ENCODE measurements at regions not wholly inside any gene's neighbourhood (a gene's known extent, or its start where the extent isn't known, plus 50 kb on each side); places are given as distances from the start of the nearest gene placed in this dataset.
"Not testable (repeated sequence)": the region's sequence is repeated elsewhere in the genome, so short reads cannot be mapped to it uniquely, and the experiment has no call there.

- no peaks in the 10 kb centered on the region for H3K36me3 Mint-ChIP-seq (ENCODE audit: insufficient read depth)
- H3K27me3 Mint-ChIP-seq (ENCODE audit: low read depth): no peaks in the 10 kb centered on the region
- H3K4me3 Mint-ChIP-seq: no peak overlapping the region
- ATAC-seq (no peak), DNase-seq (no peak)
- no peaks in the 10 kb centered on the region for H3K4me1 Mint-ChIP-seq (ENCODE audit: low read depth)
- no peaks in the 10 kb centered on the region for H3K9me3 Mint-ChIP-seq
Measured at GRCh38 chr2:167686691-167687090, 560.7 kb downstream of the STK39 start.

DNA sequence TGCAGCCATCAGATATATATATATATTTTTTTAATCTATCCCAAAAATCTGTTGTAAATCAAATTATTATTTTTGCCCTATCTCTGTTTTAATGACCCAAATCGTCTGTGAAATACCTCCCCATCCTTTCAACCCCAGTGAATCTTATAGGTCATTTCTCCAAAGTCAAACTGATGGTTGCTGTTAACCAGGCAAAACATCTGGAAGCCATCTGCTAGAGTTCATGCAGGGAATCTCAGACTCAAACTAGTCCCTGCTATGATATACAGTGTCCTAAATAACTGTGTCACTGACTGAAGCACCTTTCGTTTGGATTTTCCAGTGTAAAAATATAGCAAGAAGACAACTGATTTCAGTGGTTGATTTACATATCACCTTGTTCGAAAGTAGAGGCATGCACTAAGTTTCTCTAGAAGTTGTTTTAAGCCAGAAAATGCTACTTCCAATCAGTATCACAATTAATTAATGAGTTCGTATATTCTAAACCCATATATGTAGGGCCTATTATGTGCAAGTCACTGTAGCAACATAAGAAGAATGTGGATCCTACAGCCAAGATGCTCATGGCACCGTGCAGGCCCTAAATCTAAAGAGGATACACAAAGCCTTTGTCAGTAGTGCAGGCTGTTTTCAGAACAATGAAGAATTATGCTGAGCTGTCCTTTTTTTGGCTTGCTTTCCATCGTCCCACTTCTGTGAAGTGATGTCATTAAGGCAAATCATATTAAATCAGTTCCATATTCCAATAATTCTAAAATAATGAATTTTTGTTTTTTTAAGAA lies 566.0 kb downstream of the STK39 start:
- Mint-ChIP-seq H3K4me1 (ENCODE audit: low read depth) (no peaks in the 10 kb centered on the region), H3K4me3 (no peak overlapping the region), H3K27me3 (ENCODE audit: low read depth) (no peaks in the 10 kb centered on the region), H3K36me3 (ENCODE audit: insufficient read depth) (no peaks in the 10 kb centered on the region), H3K9me3 (no peaks in the 10 kb centered on the region)
- ATAC-seq (no peak), DNase-seq (no peak)

DNA sequence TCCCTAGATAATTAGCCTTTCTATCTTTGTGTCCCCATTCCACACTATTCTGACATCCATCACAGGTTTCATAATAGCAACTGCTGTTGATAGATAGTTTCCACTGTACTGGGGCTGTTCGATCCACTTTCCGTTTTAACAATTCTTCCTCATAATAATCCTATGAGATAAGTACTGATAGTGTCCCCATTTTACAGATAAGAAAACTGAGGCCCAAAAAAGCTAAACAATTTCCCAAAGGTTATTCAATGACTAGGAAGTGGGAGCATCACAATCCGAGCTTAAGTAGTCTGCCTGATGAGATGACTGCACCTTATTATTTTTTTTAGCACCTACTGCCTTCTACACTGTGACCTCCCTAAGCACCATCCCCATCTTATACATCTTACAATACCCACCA lies 569.2 kb downstream of the STK39 start:
- Mint-ChIP-seq H3K36me3 (ENCODE audit: insufficient read depth) (no peaks in the 10 kb centered on the region), H3K4me1 (ENCODE audit: low read depth) (no peaks in the 10 kb centered on the region), H3K4me3 (no peak overlapping the region), H3K27me3 (ENCODE audit: low read depth) (no peaks in the 10 kb centered on the region), H3K9me3 (no peaks in the 10 kb centered on the region)
- ATAC-seq (no peak), DNase-seq (no peak)

- Mint-ChIP-seq H3K36me3 (ENCODE audit: insufficient read depth) (no peaks in the 10 kb centered on the region), H3K27me3 (ENCODE audit: low read depth) (no peaks in the 10 kb centered on the region), H3K4me3 (no peak overlapping the region), H3K4me1 (ENCODE audit: low read depth) (no peaks in the 10 kb centered on the region), H3K9me3 (peaks cover 6% of the 10 kb centered on the region)
- no peak for DNase-seq
- no peak for ATAC-seq
Measured at GRCh38 chr2:167675906-167676305, 571.5 kb downstream of the STK39 start.

GRCh38 chr2:167670588-167670987 lies 576.8 kb downstream of the STK39 start:
- DNase-seq: no peak

GRCh38 chr2:167653131-167653530 lies 594.3 kb downstream of the STK39 start:
- ATAC-seq (no peak), DNase-seq (no peak)
- Mint-ChIP-seq H3K9me3 (peaks cover 3% of the 10 kb centered on the region), H3K36me3 (ENCODE audit: insufficient read depth) (no peaks in the 10 kb centered on the region), H3K4me3 (no peak overlapping the region), H3K27me3 (ENCODE audit: low read depth) (no peaks in the 10 kb centered on the region), H3K4me1 (ENCODE audit: low read depth) (no peaks in the 10 kb centered on the region)

More at GRCh38 chr2:167670588-167670987, 576.8 kb downstream of the STK39 start:
- Mint-ChIP-seq H3K27me3 (ENCODE audit: low read depth) (peaks cover 2% of the 10 kb centered on the region), H3K4me3 (no peak overlapping the region), H3K4me1 (ENCODE audit: low read depth) (no peaks in the 10 kb centered on the region), H3K9me3 (peaks cover 25% of the 10 kb centered on the region), H3K36me3 (ENCODE audit: insufficient read depth) (no peaks in the 10 kb centered on the region)
- ATAC-seq: no peak

- ATAC-seq: no peak
- no peaks in the 10 kb centered on the region for H3K27me3 Mint-ChIP-seq (ENCODE audit: low read depth)
Measured at GRCh38 chr2:167652401-167652800, 595.0 kb downstream of the STK39 start.

DNA sequence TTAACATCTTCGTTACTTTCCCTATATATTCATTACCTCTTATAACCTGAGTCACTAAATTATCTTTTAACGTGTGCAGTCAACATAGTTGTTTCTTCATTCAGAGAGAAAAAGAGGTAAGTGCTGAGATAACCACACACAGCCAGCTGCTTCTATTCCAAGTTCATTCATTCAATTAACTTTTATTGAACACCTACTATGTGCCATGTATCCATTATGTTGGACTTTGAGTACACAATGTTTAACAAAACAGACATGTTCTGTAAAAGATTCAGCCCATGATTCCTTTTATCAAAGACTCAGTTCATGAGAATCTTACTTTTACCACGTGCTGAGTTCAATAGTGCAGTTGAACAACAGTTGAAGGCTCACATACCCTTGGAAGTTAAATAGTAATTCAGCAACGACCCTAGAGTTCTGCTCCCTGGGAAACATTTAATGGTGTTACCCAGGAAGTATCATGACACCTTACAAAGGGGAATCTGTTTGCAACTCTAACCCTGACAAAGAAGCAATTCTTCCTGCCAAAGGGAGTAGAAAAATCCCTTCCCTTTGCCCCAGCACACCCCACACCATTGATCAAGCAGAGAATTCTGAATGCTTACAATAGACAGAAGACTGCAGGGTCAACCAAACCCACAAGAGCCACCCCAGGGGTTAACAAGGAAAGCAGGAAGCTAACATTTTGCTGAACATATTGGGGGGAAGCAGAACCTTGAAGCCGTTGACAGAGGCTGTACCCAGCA lies 595.8 kb downstream of the STK39 start:
- no peaks in the 10 kb centered on the region for H3K27me3 Mint-ChIP-seq (ENCODE audit: low read depth)
- ATAC-seq (no peak), DNase-seq (no peak)
- H3K4me1 Mint-ChIP-seq (ENCODE audit: low read depth): no peaks in the 10 kb centered on the region
- H3K4me3 Mint-ChIP-seq: no peak overlapping the region
- H3K9me3 Mint-ChIP-seq: peaks cover 3% of the 10 kb centered on the region
- H3K36me3 Mint-ChIP-seq (ENCODE audit: insufficient read depth): no peaks in the 10 kb centered on the region

More at GRCh38 chr2:167652401-167652800, 595.0 kb downstream of the STK39 start:
- no peak for DNase-seq
- Mint-ChIP-seq H3K9me3 (peaks cover 3% of the 10 kb centered on the region), H3K4me3 (no peak overlapping the region), H3K4me1 (ENCODE audit: low read depth) (no peaks in the 10 kb centered on the region), H3K36me3 (ENCODE audit: insufficient read depth) (no peaks in the 10 kb centered on the region)

GRCh38 chr2:167646557-167646956 lies 600.8 kb downstream of the STK39 start:
- no peaks in the 10 kb centered on the region for H3K36me3 Mint-ChIP-seq (ENCODE audit: insufficient read depth)
- no peak for ATAC-seq
- no peak overlapping the region for H3K4me3 Mint-ChIP-seq
- DNase-seq: no peak
- no peaks in the 10 kb centered on the region for H3K27me3 Mint-ChIP-seq (ENCODE audit: low read depth)
- no peaks in the 10 kb centered on the region for H3K4me1 Mint-ChIP-seq (ENCODE audit: low read depth)
- H3K9me3 Mint-ChIP-seq: peaks cover 3% of the 10 kb centered on the region

- DNase-seq (no peak), ATAC-seq (no peak)
- no peaks in the 10 kb centered on the region for H3K36me3 Mint-ChIP-seq (ENCODE audit: insufficient read depth)
- no peak overlapping the region for H3K4me3 Mint-ChIP-seq
- no peaks in the 10 kb centered on the region for H3K27me3 Mint-ChIP-seq (ENCODE audit: low read depth)
- no peaks in the 10 kb centered on the region for H3K4me1 Mint-ChIP-seq (ENCODE audit: low read depth)
- peaks cover 4% of the 10 kb centered on the region for H3K9me3 Mint-ChIP-seq
Measured at GRCh38 chr2:167640096-167640495, 607.3 kb downstream of the STK39 start.

DNA sequence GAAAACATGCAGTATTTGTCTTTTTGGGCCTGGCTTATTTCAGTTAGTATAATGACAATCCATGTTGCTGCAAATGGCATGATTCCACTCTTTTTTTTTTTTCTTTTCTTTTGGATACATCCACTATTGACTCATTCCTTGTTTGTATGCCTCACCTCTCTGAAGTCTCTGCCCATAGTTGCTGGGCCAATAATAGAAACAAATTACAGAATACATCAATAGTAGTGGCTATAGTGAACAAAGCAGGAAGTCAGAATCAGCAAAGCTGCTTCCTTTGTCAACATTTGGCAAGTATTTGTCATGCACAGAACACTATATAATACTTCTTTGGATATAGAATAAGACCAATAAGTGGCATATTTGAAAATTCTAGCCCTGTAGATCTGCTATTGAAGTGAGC lies 609.7 kb downstream of the STK39 start:
- Mint-ChIP-seq H3K27me3 (ENCODE audit: low read depth) (no peaks in the 10 kb centered on the region), H3K4me3 (no peak overlapping the region), H3K36me3 (ENCODE audit: insufficient read depth) (no peaks in the 10 kb centered on the region), H3K9me3 (peaks cover 5% of the 10 kb centered on the region), H3K4me1 (ENCODE audit: low read depth) (no peaks in the 10 kb centered on the region)
- ATAC-seq (no peak), DNase-seq (no peak)

DNA sequence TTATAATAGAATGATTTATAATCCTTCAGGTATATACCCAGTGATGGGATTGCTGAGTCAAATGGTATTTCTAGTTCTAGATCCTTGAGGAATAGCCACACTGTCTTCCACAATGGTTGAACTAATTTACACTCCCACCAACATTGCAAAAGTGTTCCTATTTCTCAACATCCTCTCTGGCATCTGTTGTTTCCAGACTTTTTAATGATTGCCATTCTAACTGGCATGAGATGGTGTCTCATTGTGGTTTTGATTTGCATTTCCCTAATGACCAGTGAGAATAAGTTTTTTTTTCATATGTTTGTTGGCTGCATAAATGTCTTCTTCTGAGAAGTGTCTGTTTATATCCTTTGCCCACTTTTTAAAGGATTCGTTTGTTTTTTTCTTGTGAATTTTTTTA lies 615.1 kb downstream of the STK39 start:
- not testable (repeated sequence) for ATAC-seq; H3K4me1 Mint-ChIP-seq (ENCODE audit: low read depth); DNase-seq; H3K9me3 Mint-ChIP-seq; H3K36me3 Mint-ChIP-seq (ENCODE audit: insufficient read depth); H3K4me3 Mint-ChIP-seq; H3K27me3 Mint-ChIP-seq (ENCODE audit: low read depth)

GRCh38 chr2:167626961-167627360 lies 620.4 kb downstream of the STK39 start:
- Mint-ChIP-seq H3K4me3 (no peak overlapping the region), H3K36me3 (ENCODE audit: insufficient read depth) (no peaks in the 10 kb centered on the region), H3K4me1 (ENCODE audit: low read depth) (no peaks in the 10 kb centered on the region), H3K27me3 (ENCODE audit: low read depth) (no peaks in the 10 kb centered on the region), H3K9me3 (peaks cover under 1% of the 10 kb centered on the region)
- DNase-seq: no peak
- ATAC-seq: no peak

GRCh38 chr2:167626301-167626700 lies 621.1 kb downstream of the STK39 start:
- Mint-ChIP-seq H3K36me3 (ENCODE audit: insufficient read depth) (no peaks in the 10 kb centered on the region), H3K9me3 (peaks cover 4% of the 10 kb centered on the region), H3K4me3 (no peak overlapping the region), H3K27me3 (ENCODE audit: low read depth) (no peaks in the 10 kb centered on the region), H3K4me1 (ENCODE audit: low read depth) (no peaks in the 10 kb centered on the region)
- no peak for DNase-seq
- ATAC-seq: no peak

DNA sequence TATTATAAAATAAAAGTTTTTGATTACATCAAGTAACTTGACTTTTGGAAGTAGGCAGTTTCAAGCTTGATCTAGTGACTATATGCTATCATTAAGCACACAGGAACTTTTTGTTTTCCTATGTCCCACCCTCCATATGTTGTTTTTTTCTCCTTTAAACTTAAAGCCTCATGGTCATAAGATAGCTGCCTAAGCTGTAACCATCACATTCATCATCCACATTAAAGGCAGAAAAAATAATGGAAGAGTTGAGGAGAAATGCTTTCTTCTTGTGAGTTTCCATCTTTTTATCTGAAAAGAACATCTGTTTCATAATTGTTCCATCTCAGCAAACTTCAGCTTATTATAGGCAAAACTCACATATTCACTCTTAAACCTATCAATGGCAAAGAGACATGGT lies 630.4 kb downstream of the STK39 start:
- DNase-seq (no peak), ATAC-seq (no peak)
- Mint-ChIP-seq H3K36me3 (ENCODE audit: insufficient read depth) (no peaks in the 10 kb centered on the region), H3K4me1 (ENCODE audit: low read depth) (no peaks in the 10 kb centered on the region), H3K27me3 (ENCODE audit: low read depth) (no peaks in the 10 kb centered on the region), H3K4me3 (no peak overlapping the region), H3K9me3 (peaks cover 4% of the 10 kb centered on the region)
